ENCODE measurements at regions not wholly inside any gene's neighbourhood (a gene's known extent, or its start where the extent isn't known, plus 50 kb on each side); places are given as distances from the start of the nearest gene placed in this dataset.
"Not testable (repeated sequence)": the region's sequence is repeated elsewhere in the genome, so short reads cannot be mapped to it uniquely, and the experiment has no call there.

DNA sequence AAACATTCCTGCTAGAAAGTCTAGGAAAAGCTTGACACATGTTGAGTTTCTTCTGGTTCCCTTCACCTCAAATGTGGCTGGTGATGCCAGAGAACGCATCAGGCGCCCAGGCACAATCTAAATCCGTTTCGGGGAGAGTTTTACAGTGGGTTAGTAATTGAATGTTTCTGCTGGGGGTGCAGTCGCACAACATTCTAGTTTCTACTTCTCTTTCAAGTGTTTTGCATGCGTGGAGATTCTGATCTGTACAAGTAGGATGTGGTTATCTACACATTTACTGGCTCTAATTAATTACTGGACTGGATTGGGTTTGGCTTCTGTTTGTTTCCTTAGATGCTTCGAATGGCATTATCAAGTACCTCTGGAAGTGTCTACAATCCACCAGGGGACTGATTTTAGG lies 173.8 kb downstream of the TMEM26 start:
- no peak for DNase-seq (ENCODE audit: low read depth in 4 of 4, low spot score in 2 of 4)

DNA sequence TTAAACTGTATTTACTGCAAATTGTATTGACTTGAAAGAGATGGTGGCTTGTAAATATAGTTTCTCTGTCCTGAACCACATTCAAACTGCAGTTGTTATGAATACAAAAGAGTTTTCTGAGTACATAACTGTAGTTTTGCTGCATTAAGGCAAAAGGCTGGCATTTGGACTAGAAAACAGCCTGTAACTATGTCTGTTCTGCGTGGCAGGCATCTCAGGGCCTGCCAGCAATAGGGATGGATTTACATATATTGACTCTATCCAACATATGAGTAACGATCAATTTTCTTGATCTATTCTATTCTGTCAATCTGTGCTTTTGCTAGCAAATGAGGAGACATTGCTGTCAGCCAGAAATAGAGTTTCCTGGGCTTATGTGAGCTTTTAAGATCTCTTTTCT lies 174.6 kb downstream of the TMEM26 start:
- no peak for DNase-seq (ENCODE audit: low read depth in 4 of 4, low spot score in 2 of 4)

DNA sequence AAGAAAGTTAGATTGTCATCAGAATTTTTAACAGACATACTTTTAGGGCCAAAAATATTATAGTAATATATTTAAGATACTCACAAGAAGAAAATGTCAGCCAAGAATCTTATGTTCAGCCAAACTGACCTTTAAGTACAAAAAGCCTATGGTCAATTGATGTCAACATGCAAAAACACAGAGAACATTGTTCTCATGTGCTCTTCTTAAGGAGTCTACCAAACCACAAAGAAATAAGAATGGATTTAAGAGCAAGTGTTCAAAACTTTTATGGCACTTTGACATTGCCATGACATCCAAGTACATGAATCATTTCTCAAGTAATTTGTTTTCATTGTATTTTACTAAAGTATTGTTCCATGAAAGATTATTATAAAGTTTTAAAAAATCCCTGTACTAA lies 180.4 kb downstream of the TMEM26 start:
- no peak for DNase-seq (ENCODE audit: low read depth in 4 of 4, low spot score in 2 of 4)

- no peak for DNase-seq (ENCODE audit: low read depth in 4 of 4, low spot score in 2 of 4)
Measured at GRCh38 chr10:61271127-61271780, 181.9 kb downstream of the TMEM26 start.

- no peak for DNase-seq (ENCODE audit: low read depth in 4 of 4, low spot score in 2 of 4)
Measured at GRCh38 chr10:61263518-61263917, 189.7 kb downstream of the TMEM26 start.

DNA sequence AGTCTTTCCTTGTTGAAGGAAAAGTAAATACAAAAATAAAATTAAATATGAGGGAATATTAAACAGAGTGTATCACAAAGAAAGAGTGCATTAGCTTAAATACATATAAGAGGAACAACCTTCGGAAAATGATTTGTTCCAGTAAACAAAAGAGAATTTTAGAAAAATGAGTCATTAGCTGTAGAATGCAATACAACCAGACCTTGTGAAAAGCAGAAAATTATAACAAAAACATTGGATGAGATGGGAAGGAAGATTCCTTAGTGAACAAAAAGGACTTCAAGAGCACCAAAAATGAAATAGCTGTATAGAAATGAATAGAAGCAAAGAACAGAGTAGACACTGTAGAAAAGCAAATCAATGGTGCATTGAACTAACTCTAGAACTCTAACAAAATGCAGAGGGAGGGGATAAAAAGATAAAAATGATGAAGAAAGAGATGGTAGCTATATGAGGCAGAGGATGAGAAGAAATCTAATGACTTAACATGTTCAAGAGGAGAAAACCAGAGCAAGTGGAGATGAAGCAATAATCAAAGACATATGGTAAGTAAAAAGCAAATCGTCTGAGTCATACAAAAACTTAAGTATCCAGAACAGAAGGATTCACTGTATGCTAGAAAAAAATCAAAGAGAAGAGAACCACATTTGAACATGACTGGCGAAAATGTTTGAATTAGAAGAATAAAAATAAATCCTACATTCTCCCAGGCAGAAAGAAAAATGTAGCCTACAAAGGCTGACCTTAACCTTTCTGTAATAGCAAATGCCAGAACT lies 190.5 kb downstream of the TMEM26 start:
- no peak for DNase-seq (ENCODE audit: low read depth in 4 of 4, low spot score in 2 of 4)

GRCh38 chr10:61257956-61258496 lies 195.2 kb downstream of the TMEM26 start:
- no peak for DNase-seq (ENCODE audit: low read depth in 4 of 4, low spot score in 2 of 4)

DNA sequence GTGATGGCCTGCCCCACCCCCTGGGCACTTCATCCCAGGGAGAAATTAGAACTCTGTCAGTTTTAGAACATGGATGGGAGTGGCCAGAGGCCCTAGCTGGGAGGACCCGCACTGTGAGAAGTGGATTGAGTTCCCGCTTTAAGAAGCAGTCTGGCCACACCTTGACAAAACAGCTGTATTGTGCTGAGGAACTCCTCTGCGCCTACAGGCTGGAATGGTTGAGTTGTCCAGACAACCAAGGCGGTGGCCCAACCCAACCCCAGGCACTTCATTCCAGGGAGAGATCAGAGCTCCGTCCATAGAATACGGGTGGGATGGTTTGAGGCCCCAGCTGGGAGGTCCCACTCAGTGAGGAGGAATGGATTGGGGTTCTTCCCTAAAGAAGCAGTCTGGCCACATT lies 196.0 kb downstream of the TMEM26 start:
- DNase-seq (ENCODE audit: low read depth in 4 of 4, low spot score in 2 of 4) = no peak

GRCh38 chr10:61252326-61252725 lies 200.9 kb downstream of the TMEM26 start:
- DNase-seq (ENCODE audit: low read depth in 4 of 4, low spot score in 2 of 4) = not testable (repeated sequence)

DNA sequence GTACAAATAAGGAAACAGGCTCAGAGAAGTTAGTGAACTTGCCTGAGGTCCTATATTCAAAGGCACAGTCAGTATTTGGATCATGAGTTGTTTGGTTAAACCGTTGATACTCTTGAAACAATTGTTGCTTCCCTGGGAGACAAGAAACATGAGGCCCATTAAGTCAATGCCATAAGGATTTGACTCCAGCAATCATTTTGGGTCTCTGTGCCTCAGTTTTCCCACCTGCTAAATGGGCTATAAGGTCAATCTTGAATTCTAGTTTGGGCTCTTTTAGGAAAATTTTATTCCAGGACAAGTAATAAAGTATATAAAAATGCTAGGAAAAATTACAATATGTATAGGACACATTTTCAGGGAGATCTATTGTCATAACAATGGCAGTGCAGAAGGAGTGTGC lies 202.1 kb downstream of the TMEM26 start:
- no peak for DNase-seq (ENCODE audit: low read depth in 4 of 4, low spot score in 2 of 4)

DNA sequence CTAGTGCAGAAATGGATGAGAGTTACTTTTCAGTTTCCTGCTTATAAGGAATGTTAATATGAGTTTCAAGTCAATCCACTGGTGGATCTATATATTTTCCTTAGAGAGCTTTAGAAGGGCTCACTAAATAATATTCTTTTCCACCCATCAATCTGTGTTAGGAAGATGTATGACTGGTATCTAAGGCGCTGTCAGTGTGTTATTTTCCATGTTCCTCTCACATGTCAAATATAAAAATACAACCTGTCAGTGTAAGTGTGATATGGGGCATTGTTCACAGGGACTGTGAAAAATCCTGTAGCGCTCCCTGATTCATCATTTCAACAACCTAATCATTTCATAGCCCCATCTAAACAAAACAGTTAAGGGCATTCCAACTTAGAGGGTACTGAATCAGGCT lies 203.1 kb downstream of the TMEM26 start:
- DNase-seq (ENCODE audit: low read depth in 4 of 4, low spot score in 2 of 4) = no peak

DNA sequence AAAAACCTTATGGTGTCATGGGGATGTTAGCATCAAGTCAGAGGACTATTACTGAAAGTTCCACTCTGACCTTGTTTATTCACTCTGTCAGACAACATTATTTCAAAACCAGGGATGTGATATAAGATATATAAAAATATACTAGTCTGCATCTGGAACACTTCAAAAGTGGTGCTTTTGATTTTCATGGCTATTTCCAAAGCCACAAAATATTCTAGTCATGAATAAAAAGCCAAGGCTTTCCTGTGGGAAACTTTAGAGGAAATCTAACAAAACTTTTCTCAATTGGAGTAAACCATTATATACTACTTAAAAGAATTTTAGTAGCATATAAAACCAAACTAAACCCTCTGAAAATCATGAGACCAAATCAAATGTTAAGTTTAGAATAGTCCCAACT lies 205.2 kb downstream of the TMEM26 start:
- no peak for DNase-seq (ENCODE audit: low read depth in 4 of 4, low spot score in 2 of 4)

DNA sequence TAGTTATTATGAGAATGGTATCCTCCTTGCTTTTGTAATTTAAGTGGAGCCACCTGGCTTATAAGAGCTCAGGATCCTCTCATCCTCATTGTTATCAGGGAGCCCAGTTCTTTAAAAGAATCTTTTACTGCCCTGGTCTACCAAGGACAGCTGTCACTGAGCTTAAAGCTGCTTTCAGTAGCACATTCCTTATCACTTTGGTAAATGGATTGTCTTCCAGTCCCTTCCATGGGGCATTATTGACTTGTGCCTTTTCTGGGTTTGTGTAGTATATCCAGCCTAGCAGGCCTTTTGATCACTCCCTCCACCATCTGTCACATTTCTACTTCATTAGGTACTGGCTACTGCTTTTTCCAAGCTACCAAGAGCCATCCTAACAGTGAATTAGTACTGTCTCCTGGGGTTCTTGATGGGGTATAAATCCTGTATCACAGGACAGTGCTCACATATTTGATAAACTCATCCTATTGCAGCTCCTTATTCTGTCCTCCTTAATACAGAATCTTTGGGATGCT lies 208.9 kb downstream of the TMEM26 start:
- DNase-seq (ENCODE audit: low read depth in 4 of 4, low spot score in 2 of 4) = no peak

DNA sequence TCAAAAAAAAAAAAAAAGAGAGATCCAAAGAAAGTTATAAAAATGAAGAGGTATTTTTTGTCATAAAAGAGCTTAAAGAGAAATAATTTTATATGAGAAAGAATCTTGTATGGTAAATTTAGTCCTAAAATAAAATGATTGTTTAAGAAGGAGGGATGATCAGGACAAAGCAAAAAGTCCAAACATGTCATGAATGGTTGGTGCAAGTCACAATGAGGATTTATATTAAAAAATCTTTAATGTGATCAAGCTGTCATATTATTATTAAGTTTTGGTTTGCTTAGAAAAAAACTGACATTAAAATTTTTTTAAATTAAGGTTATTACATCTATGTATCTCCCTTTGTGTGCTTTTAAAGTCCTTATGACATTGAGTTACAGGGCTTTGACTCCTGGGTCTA lies 220.4 kb downstream of the TMEM26 start:
- DNase-seq (ENCODE audit: low read depth in 4 of 4, low spot score in 2 of 4) = no peak

GRCh38 chr10:61225939-61226338 lies 227.2 kb downstream of the TMEM26 start:
- no peak for DNase-seq (ENCODE audit: low read depth in 4 of 4, low spot score in 2 of 4)

DNA sequence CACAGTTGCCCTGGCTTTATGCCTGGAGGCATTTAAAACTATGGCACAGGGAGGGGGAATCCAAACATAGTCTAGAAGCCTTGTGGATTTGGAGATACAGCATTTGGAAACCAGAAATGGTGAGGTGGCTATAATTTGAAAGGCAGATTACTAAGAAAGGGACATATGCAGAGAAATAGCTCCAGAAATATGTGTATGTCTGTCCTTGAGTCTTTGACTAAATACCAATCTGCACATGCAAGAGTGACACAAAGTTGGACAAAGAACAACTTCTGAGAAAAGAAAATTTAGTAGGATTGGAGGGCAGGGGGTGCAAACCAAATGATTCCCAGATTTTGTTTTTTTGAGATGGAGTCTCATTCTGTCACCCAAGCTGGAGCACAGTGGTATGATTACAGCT lies 229.6 kb downstream of the TMEM26 start:
- DNase-seq (ENCODE audit: low read depth in 4 of 4, low spot score in 2 of 4) = no peak

DNA sequence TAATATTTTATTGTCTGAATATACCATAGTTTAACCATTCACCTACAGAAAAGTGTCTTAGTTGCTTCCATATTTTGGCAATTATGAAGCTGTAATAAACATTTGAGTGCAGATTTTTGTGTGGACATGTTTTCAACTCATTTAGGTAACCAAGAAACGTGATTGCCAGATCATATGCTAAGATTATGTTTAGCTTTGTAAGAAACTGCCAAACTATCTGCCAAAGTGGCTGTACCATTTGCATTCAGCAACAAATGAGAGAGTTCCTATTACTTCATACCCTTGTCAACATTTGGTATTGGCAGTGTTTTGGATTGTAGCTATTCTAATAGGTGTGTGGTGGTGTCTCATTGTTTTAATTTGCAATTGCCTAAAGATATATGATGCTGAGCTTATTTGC lies 233.5 kb downstream of the TMEM26 start:
- DNase-seq (ENCODE audit: low read depth in 4 of 4, low spot score in 2 of 4) = no peak

DNA sequence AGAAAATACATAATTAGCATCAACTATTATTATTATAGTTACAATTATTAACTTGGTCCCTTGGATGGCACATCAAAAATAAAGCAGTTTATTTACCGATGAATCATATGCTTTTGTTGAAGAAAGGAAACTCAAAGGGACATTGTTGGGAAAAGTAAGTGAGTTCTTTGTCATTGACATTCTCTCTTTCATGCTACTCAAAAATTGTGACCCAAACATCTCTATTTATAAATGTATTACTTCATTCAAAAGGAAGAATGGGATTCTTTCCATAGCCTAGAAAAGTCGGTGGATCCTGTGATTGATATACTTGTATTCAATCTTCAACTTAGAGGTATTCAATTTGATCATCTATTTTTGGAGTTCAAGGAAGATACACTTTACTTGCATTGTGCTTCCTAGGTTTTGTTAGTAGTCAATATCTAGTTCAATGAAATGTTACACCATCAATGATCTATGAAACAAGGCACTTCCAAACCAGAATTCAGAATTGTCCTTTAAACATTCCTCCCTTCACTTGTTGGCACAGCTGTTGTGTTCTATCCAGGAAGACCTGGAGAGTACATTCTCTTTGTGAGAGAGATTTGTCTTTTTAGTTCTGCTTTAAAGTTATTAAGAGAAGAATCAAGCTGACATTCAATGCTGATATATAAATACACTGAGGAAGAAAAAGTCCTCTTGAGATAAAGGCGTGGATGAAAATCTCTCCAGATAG lies 235.2 kb downstream of the TMEM26 start:
- DNase-seq (ENCODE audit: low read depth in 4 of 4, low spot score in 2 of 4) = no peak

DNA sequence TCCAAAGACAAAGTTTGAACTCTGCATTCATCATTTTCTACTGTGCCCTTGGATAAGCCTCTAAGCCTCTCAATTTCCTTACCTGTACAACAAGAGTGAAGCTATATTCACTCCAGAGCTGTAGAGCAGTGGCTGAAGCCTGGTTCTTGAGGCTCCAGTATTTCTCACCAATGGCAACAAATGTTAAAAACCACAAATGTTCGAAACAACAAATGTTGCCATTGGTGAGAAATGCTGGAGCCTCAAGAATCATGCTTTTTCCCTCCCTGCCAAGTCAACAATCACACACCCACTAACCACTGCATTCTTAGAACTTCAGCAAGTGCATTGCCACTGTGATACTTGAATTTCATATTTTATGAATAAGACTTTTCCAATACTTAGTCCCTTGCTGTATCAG lies 237.9 kb downstream of the TMEM26 start:
- no peak for DNase-seq (ENCODE audit: low read depth in 4 of 4, low spot score in 2 of 4)

DNA sequence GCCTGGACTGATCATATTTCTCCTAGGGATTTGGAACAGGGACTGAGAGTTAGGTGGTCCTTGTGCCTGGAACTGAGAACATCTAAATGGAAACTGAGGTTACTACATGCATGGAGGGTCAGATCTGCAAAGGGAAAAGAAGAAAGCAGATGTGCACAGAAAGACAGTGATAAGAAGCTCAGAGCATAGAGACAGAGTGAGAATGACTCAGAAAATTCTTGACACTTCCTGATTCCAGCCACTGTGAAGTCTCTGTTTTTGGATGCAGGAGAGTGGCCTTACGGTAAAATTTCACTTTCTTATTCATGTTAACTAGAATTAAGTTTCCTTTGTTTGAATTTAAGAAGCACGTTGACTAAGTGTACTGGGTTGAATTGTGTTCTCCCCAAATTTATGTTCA lies 241.7 kb downstream of the TMEM26 start:
- no peak for DNase-seq (ENCODE audit: low read depth in 4 of 4, low spot score in 2 of 4)

- peak in 1 of 4 donors; percentile 34 for DNase-seq (ENCODE audit: low read depth in 4 of 4, low spot score in 2 of 4)
Measured at GRCh38 chr10:61197057-61197456, 253.1 kb upstream of the RHOBTB1 start.

Data from left renal cortex interstitium (tissue), 4 donors.